NCI-H226 (cell line): ENCODE measurements at regions not wholly inside any gene's neighbourhood (a gene's known extent, or its start where the extent isn't known, plus 50 kb on each side); places are given as distances from the start of the nearest gene placed in this dataset.
"Not testable (repeated sequence)": the region's sequence is repeated elsewhere in the genome, so short reads cannot be mapped to it uniquely, and the experiment has no call there.

ENCODE experiments used
- DNase-seq: peaks from one replicate; pipeline ENCODE4 v3.0.0-alpha.2; 2015

- no peak for DNase-seq
These were observed 238.7 kb upstream of the TOX3 start for GRCh38 chr16:52785653-52786052.

- DNase-seq: no peak
These were observed 236.7 kb upstream of the TOX3 start for GRCh38 chr16:52783616-52784015.

GRCh38 chr16:52781005-52781630 is 234.2 kb upstream of the TOX3 start:
- DNase-seq: no peak

GRCh38 chr16:52773026-52773425 is 226.1 kb upstream of the TOX3 start:
- no peak for DNase-seq

GRCh38 chr16:52770828-52771227 is 223.9 kb upstream of the TOX3 start:
- DNase-seq: no peak

- DNase-seq: no peak
These were observed 211.5 kb upstream of the TOX3 start for GRCh38 chr16:52758473-52758855.

GRCh38 chr16:52757746-52758472 is 211.0 kb upstream of the TOX3 start:
- no peak for DNase-seq

GRCh38 chr16:52756812-52757517 is 210.0 kb upstream of the TOX3 start:
- no peak for DNase-seq

GRCh38 chr16:52755396-52755795 is 208.5 kb upstream of the TOX3 start:
- DNase-seq: no peak

GRCh38 chr16:52751035-52751434 is 204.1 kb upstream of the TOX3 start:
- no peak for DNase-seq

- DNase-seq: no peak
These were observed 201.8 kb upstream of the TOX3 start for GRCh38 chr16:52748741-52749140.

GRCh38 chr16:52747088-52747595 is 200.2 kb upstream of the TOX3 start:
- no peak for DNase-seq

- no peak for DNase-seq
These were observed 196.8 kb upstream of the TOX3 start for GRCh38 chr16:52743707-52744106.

- no peak for DNase-seq
These were observed 195.7 kb upstream of the TOX3 start for GRCh38 chr16:52742608-52743170.

GRCh38 chr16:52742052-52742451 is 195.1 kb upstream of the TOX3 start:
- DNase-seq: no peak

- DNase-seq: no peak
These were observed 194.4 kb upstream of the TOX3 start for GRCh38 chr16:52741351-52741750.

GRCh38 chr16:52740766-52741165 is 193.8 kb upstream of the TOX3 start:
- DNase-seq: no peak

- no peak for DNase-seq
These were observed 193.4 kb upstream of the TOX3 start for GRCh38 chr16:52740333-52740732.

GRCh38 chr16:52738992-52739391 is 192.0 kb upstream of the TOX3 start:
- not testable (repeated sequence) for DNase-seq

GRCh38 chr16:52731219-52731875 is 184.4 kb upstream of the TOX3 start:
- no peak for DNase-seq

- DNase-seq: no peak
These were observed 182.8 kb upstream of the TOX3 start for GRCh38 chr16:52729731-52730130.

- DNase-seq: no peak
These were observed 180.9 kb upstream of the TOX3 start for GRCh38 chr16:52727849-52728248.

GRCh38 chr16:52727441-52727840 is 180.5 kb upstream of the TOX3 start:
- DNase-seq: no peak
